ENCODE measurements at regions not wholly inside any gene's neighbourhood (a gene's known extent, or its start where the extent isn't known, plus 50 kb on each side); places are given as distances from the start of the nearest gene placed in this dataset.

GRCh38 chr20:7692478-7692877 is 247.8 kb downstream of the HAO1 start:
- Mint-ChIP-seq H3K4me3 (no peak overlapping the region), H3K4me1 (ENCODE audit: low read depth in 2 of 2) (no peaks in the 10 kb centered on the region), H3K9me3 (peaks cover 3 to 18% of the 10 kb centered on the region in 2 donors), H3K36me3 (ENCODE audit: insufficient read depth) (no peaks in the 10 kb centered on the region), H3K27me3 (no peaks in the 10 kb centered on the region), H3K27ac (no peak overlapping the region)
- DNase-seq (no peak), ATAC-seq (replicated peaks) (no peak)

DNA sequence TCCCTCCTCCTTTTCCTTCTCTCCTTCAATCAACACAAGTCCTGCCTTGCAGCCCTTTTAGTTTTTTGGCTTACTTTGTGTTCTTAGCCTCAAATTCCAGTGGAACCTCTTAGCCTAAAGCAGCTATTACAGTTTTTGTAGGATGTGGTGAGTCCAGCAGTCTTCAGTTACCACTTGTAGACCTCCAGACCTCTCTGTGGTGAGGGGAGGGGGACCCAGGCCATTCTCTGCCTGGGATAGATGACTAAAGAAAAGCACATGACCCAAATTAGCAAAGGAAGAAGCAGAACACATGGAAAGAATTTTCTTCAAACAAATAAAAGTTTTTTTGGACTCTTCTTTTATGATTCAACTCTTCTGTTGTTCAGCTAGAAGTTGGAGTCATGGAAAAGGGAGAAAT is 246.5 kb downstream of the HAO1 start:
- no peak for DNase-seq
- Mint-ChIP-seq H3K27me3 (no peaks in the 10 kb centered on the region), H3K4me1 (ENCODE audit: low read depth in 2 of 2) (no peaks in the 10 kb centered on the region), H3K27ac (no peak overlapping the region), H3K36me3 (ENCODE audit: insufficient read depth) (no peaks in the 10 kb centered on the region), H3K9me3 (peaks cover 3 to 16% of the 10 kb centered on the region in 2 donors), H3K4me3 (no peak overlapping the region)
- ATAC-seq (replicated peaks), result no peak

DNA sequence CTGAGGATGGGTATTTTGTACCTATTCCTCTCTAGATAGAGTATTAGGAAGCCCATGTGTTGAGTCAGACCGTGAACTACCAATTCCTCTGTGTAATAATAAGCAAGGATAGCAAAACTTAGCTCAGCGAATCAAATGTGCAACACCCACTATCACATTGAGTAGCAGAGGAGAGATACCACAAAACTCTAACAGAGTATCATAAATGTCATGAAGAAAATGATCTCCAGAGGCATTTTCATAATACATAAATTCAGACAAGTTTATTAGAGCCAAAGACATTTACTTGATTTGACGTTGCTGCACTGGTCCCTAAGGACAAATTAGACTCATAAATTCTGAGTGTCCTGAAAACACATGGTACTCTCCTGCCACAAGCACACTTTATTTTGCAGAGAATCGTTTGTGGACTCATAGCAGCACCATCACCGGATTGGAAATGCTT is 245.2 kb downstream of the HAO1 start:
- ATAC-seq (replicated peaks) (no peak), DNase-seq (no peak)
- H3K36me3 Mint-ChIP-seq (ENCODE audit: insufficient read depth), result no peaks in the 10 kb centered on the region
- H3K27ac Mint-ChIP-seq, result no peak overlapping the region
- peaks cover 3 to 14% of the 10 kb centered on the region in 2 donors for H3K9me3 Mint-ChIP-seq
- H3K4me1 Mint-ChIP-seq (ENCODE audit: low read depth in 2 of 2), result no peaks in the 10 kb centered on the region
- H3K27me3 Mint-ChIP-seq, result no peaks in the 10 kb centered on the region
- H3K4me3 Mint-ChIP-seq, result no peak overlapping the region

- Mint-ChIP-seq H3K4me3 (no peak overlapping the region), H3K27ac (no peak overlapping the region), H3K9me3 (peaks cover 4 to 14% of the 10 kb centered on the region in 2 donors), H3K4me1 (ENCODE audit: low read depth in 2 of 2) (no peaks in the 10 kb centered on the region), H3K27me3 (no peaks in the 10 kb centered on the region), H3K36me3 (ENCODE audit: insufficient read depth) (no peaks in the 10 kb centered on the region)
- ATAC-seq (replicated peaks) (no peak), DNase-seq (no peak)
These were observed 244.6 kb downstream of the HAO1 start for GRCh38 chr20:7695635-7696034.

GRCh38 chr20:7696311-7696710 is 243.9 kb downstream of the HAO1 start:
- Mint-ChIP-seq H3K4me1 (ENCODE audit: low read depth in 2 of 2) (no peaks in the 10 kb centered on the region), H3K27me3 (no peaks in the 10 kb centered on the region), H3K9me3 (peaks cover 6 to 14% of the 10 kb centered on the region in 2 donors), H3K27ac (no peak overlapping the region), H3K4me3 (no peak overlapping the region), H3K36me3 (ENCODE audit: insufficient read depth) (no peaks in the 10 kb centered on the region)
- DNase-seq (no peak), ATAC-seq (replicated peaks) (no peak)

DNA sequence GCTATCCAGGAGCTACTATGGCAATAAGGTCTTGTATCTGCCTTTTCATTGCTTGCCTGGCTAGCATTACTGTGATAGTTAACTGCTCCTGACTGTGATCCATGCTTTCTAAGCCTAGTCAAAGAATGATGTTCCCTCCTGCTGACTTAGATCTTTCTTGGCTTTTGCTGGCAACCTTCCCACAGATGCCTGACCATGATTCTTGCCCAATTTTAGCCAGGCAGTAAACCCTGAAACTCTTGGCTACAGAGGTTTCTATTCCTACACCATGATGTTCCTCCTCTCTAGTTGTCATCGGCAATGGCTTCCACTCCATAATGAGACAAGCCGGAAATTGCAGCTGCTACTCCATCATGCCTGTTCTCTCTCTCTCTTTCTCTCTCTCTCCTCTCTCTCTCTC is 238.1 kb downstream of the HAO1 start:
- H3K27ac Mint-ChIP-seq, result no peak overlapping the region
- H3K36me3 Mint-ChIP-seq (ENCODE audit: insufficient read depth), result no peaks in the 10 kb centered on the region
- peaks cover 7 to 11% of the 10 kb centered on the region in 2 donors for H3K9me3 Mint-ChIP-seq
- H3K4me1 Mint-ChIP-seq (ENCODE audit: low read depth in 2 of 2), result no peaks in the 10 kb centered on the region
- ATAC-seq (replicated peaks) (no peak), DNase-seq (no peak)
- no peak overlapping the region for H3K4me3 Mint-ChIP-seq
- H3K27me3 Mint-ChIP-seq, result no peaks in the 10 kb centered on the region

DNA sequence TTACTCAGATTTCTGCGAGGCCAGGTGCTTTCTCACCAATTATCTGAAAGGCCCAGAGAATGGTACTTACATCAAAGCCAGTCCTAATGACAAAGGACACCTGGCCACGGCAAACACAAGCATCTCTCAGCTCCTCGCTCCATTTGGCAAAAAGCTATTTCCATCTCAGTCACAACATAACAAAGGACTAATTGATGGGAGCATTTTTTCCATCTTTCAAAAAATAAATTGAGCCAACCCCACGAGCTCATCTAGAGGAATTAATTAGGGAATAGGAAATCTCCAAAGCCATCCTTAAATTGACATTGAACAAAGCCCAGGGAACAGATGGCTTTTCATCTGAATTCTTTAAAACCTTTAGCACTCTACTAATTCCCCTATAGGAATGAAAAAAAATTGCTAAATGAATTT is 236.7 kb downstream of the HAO1 start:
- Mint-ChIP-seq H3K27me3 (no peaks in the 10 kb centered on the region), H3K4me3 (no peak overlapping the region), H3K27ac (no peak overlapping the region), H3K9me3 (peaks cover 0 to 13% of the 10 kb centered on the region in 2 donors), H3K4me1 (ENCODE audit: low read depth in 2 of 2) (no peaks in the 10 kb centered on the region), H3K36me3 (ENCODE audit: insufficient read depth) (no peaks in the 10 kb centered on the region)
- DNase-seq, result no peak
- ATAC-seq (replicated peaks), result no peak

DNA sequence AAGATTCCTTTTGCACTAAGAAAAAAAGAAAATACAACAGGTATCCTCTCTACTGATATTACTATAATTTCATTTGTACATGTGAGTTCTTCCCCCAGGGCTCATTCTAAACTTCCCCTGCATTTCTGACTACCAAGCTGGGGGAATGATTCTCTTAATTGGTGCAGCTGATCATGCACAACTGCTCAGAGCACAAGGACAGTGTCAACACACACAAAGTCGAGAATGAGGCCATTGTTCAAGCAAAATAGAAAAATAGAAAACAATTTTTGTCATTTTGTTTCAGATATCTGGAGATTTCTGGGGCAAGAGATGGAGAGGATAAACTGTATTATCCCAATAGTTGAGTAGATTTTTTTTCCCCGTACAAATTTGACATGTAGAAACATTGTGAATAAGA is 236.3 kb downstream of the HAO1 start:
- H3K4me1 Mint-ChIP-seq (ENCODE audit: low read depth in 2 of 2), result no peaks in the 10 kb centered on the region
- no peaks in the 10 kb centered on the region for H3K36me3 Mint-ChIP-seq (ENCODE audit: insufficient read depth)
- DNase-seq, result no peak
- H3K4me3 Mint-ChIP-seq, result no peak overlapping the region
- H3K27ac Mint-ChIP-seq, result no peak overlapping the region
- ATAC-seq (replicated peaks), result no peak
- peaks cover 0 to 13% of the 10 kb centered on the region in 2 donors for H3K9me3 Mint-ChIP-seq
- no peaks in the 10 kb centered on the region for H3K27me3 Mint-ChIP-seq

- Mint-ChIP-seq H3K4me1 (ENCODE audit: low read depth in 2 of 2) (no peaks in the 10 kb centered on the region), H3K9me3 (peaks cover 0 to 6% of the 10 kb centered on the region in 2 donors), H3K27me3 (no peaks in the 10 kb centered on the region), H3K4me3 (no peak overlapping the region), H3K27ac (no peak overlapping the region), H3K36me3 (ENCODE audit: insufficient read depth) (no peaks in the 10 kb centered on the region)
- DNase-seq (no peak), ATAC-seq (replicated peaks) (no peak)
These were observed 232.1 kb downstream of the HAO1 start for GRCh38 chr20:7708112-7708511.

DNA sequence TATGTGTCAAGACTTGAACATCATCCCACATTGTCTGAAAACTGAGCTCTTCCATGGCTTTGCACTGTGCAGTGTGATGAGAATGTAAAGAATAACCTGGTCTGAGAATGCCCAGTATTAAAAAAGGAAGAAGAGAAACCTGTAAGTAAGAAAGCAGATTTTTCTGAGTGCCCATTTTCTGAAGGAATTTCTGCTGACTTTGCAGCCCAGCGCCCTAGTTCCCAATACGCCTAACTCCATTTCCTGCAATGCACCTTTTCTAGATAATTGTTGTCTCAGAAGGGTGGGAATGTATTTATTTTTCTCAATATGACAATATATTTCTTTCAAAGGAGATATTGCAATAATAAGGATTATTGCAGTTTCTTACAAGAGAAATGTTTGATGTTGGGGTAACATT is 231.5 kb downstream of the HAO1 start:
- no peak for DNase-seq
- no peaks in the 10 kb centered on the region for H3K4me1 Mint-ChIP-seq (ENCODE audit: low read depth in 2 of 2)
- no peaks in the 10 kb centered on the region for H3K27me3 Mint-ChIP-seq
- H3K27ac Mint-ChIP-seq, result no peak overlapping the region
- H3K4me3 Mint-ChIP-seq, result no peak overlapping the region
- no peak for ATAC-seq (replicated peaks)
- H3K9me3 Mint-ChIP-seq, result peaks cover 0 to 6% of the 10 kb centered on the region in 2 donors
- no peaks in the 10 kb centered on the region for H3K36me3 Mint-ChIP-seq (ENCODE audit: insufficient read depth)

GRCh38 chr20:7710440-7710839 is 229.8 kb downstream of the HAO1 start:
- no peaks in the 10 kb centered on the region for H3K4me1 Mint-ChIP-seq (ENCODE audit: low read depth in 2 of 2)
- no peak overlapping the region for H3K27ac Mint-ChIP-seq
- peaks cover 0 to 6% of the 10 kb centered on the region in 2 donors for H3K9me3 Mint-ChIP-seq
- ATAC-seq (replicated peaks), result no peak
- no peaks in the 10 kb centered on the region for H3K36me3 Mint-ChIP-seq (ENCODE audit: insufficient read depth)
- no peak overlapping the region for H3K4me3 Mint-ChIP-seq
- no peak for DNase-seq
- H3K27me3 Mint-ChIP-seq, result no peaks in the 10 kb centered on the region

- H3K4me1 Mint-ChIP-seq (ENCODE audit: low read depth in 2 of 2), result no peaks in the 10 kb centered on the region
- DNase-seq (no peak), ATAC-seq (replicated peaks) (no peak)
- H3K27me3 Mint-ChIP-seq, result no peaks in the 10 kb centered on the region
- peaks cover 0 to 2% of the 10 kb centered on the region in 2 donors for H3K9me3 Mint-ChIP-seq
- H3K4me3 Mint-ChIP-seq, result no peak overlapping the region
- H3K27ac Mint-ChIP-seq, result no peak overlapping the region
- H3K36me3 Mint-ChIP-seq (ENCODE audit: insufficient read depth), result no peaks in the 10 kb centered on the region
These were observed 227.6 kb downstream of the HAO1 start for GRCh38 chr20:7712661-7713060.

DNA sequence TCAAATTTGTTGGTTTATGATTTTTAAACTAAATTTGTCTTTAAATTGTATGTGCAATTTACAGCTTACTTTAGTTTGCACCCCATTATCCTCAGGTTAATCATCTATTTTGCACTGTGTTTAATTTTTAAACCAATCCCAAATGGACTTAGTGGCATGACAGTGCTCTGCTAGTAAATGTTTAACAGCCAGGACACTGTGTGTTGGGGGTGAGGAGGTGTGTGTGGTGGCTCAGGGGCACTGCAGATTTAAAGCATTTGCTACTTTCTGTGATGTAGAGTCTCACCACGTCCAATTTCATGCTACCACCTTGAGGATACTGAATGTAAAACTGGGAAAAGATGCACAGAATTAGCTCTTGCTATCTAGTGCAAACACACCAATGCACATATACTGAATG is 225.7 kb downstream of the HAO1 start:
- Mint-ChIP-seq H3K27me3 (no peaks in the 10 kb centered on the region), H3K36me3 (ENCODE audit: insufficient read depth) (no peaks in the 10 kb centered on the region), H3K4me3 (no peak overlapping the region), H3K27ac (no peak overlapping the region), H3K9me3 (peaks cover 0 to 3% of the 10 kb centered on the region in 2 donors), H3K4me1 (ENCODE audit: low read depth in 2 of 2) (no peaks in the 10 kb centered on the region)
- no peak for ATAC-seq (replicated peaks)
- DNase-seq, result no peak

GRCh38 chr20:7716286-7716972 is 223.8 kb downstream of the HAO1 start:
- Mint-ChIP-seq H3K9me3 (peaks cover 5 to 6% of the 10 kb centered on the region in 2 donors), H3K36me3 (ENCODE audit: insufficient read depth) (no peaks in the 10 kb centered on the region), H3K4me1 (ENCODE audit: low read depth in 2 of 2) (no peaks in the 10 kb centered on the region), H3K4me3 (no peak overlapping the region), H3K27me3 (no peaks in the 10 kb centered on the region), H3K27ac (no peak overlapping the region)
- DNase-seq, result no peak
- no peak for ATAC-seq (replicated peaks)

Data from effector memory CD8-positive, alpha-beta T cell (primary cell).